GM18498 (cell line): ENCODE measurements at regions not wholly inside any gene's neighbourhood (a gene's known extent, or its start where the extent isn't known, plus 50 kb on each side); places are given as distances from the start of the nearest gene placed in this dataset.

Experiments
- ATAC-seq: cut with Tn5 transposase; IDR thresholded peaks from one replicate; pipeline ENCODE4 v1.9.1; 2021; ENCODE audit warnings: mild to moderate bottlenecking, moderate library complexity; ENCODE audit not compliant: unreplicated experiment

- ATAC-seq = no peak
These were observed 458.8 kb upstream of the CNTN5 start for GRCh38 chr11:98561877-98562395.

- no peak for ATAC-seq
These were observed 456.5 kb upstream of the CNTN5 start for GRCh38 chr11:98564233-98564632.

GRCh38 chr11:98564881-98565280 is 455.9 kb upstream of the CNTN5 start:
- ATAC-seq = no peak

- no peak for ATAC-seq
These were observed 455.4 kb upstream of the CNTN5 start for GRCh38 chr11:98565311-98565710.

- no peak for ATAC-seq
These were observed 453.8 kb upstream of the CNTN5 start for GRCh38 chr11:98566978-98567377.

- no peak for ATAC-seq
These were observed 452.7 kb upstream of the CNTN5 start for GRCh38 chr11:98568013-98568412.

- no peak for ATAC-seq
These were observed 447.8 kb upstream of the CNTN5 start for GRCh38 chr11:98572941-98573340.

GRCh38 chr11:98587884-98588283 is 432.9 kb upstream of the CNTN5 start:
- ATAC-seq = no peak

- ATAC-seq = no peak
These were observed 430.8 kb upstream of the CNTN5 start for GRCh38 chr11:98589967-98590366.

- ATAC-seq = no peak
These were observed 420.6 kb upstream of the CNTN5 start for GRCh38 chr11:98600103-98600502.

GRCh38 chr11:98600786-98601773 is 419.7 kb upstream of the CNTN5 start:
- no peak for ATAC-seq

GRCh38 chr11:98616098-98616655 is 404.6 kb upstream of the CNTN5 start:
- no peak for ATAC-seq

GRCh38 chr11:98621767-98622166 is 399.0 kb upstream of the CNTN5 start:
- ATAC-seq = no peak

GRCh38 chr11:98625526-98625925 is 395.2 kb upstream of the CNTN5 start:
- no peak for ATAC-seq

- ATAC-seq = no peak
These were observed 390.0 kb upstream of the CNTN5 start for GRCh38 chr11:98630736-98631135.

- no peak for ATAC-seq
These were observed 363.0 kb upstream of the CNTN5 start for GRCh38 chr11:98657711-98658110.

- ATAC-seq = no peak
These were observed 361.3 kb upstream of the CNTN5 start for GRCh38 chr11:98659431-98659830.

- ATAC-seq = no peak
These were observed 346.4 kb upstream of the CNTN5 start for GRCh38 chr11:98674390-98674789.

GRCh38 chr11:98679673-98680072 is 341.1 kb upstream of the CNTN5 start:
- ATAC-seq = no peak

- no peak for ATAC-seq
These were observed 319.2 kb upstream of the CNTN5 start for GRCh38 chr11:98701541-98701940.

- no peak for ATAC-seq
These were observed 316.8 kb upstream of the CNTN5 start for GRCh38 chr11:98703779-98704556.
